NB4 (cell line): ENCODE measurements at regions not wholly inside any gene's neighbourhood (a gene's known extent, or its start where the extent isn't known, plus 50 kb on each side); places are given as distances from the start of the nearest gene placed in this dataset.

ENCODE experiments used
- CTCF ChIP-seq: IDR thresholded peaks from one replicate; pipeline ENCODE4 v1.5.1; 2012; ENCODE audit warnings: low read depth, low read length
- MYC ChIP-seq: IDR thresholded peaks from 2 replicates; pipeline ENCODE4 v1.6.1; 2011; ENCODE audit warnings: low read depth, low read length
- POLR2A ChIP-seq: IDR thresholded peaks from 2 replicates; pipeline ENCODE4 v1.6.1; 2011; ENCODE audit warnings: mild to moderate bottlenecking; ENCODE audit not compliant: insufficient read length; ENCODE audit errors: extremely low read depth
- TF ChIP-seq, protein P1 (sequence below): IDR thresholded peaks from 2 replicates; pipeline ENCODE4 v1.6.1; 2011; ENCODE audit warnings: low read depth, low read length

GRCh38 chr4:182103614-182104319 lies 139.4 kb upstream of the TENM3 start:
- no peak for TF ChIP-seq CTCF
- no peak for TF ChIP-seq POLR2A
- TF ChIP-seq, protein P1, sequence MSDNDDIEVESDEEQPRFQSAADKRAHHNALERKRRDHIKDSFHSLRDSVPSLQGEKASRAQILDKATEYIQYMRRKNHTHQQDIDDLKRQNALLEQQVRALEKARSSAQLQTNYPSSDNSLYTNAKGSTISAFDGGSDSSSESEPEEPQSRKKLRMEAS = no peak
- no peak for TF ChIP-seq MYC
